Uterus (tissue), 3 donors: ENCODE measurements at regions not wholly inside any gene's neighbourhood (a gene's known extent, or its start where the extent isn't known, plus 50 kb on each side); places are given as distances from the start of the nearest gene placed in this dataset.
"Not testable (repeated sequence)": the region's sequence is repeated elsewhere in the genome, so short reads cannot be mapped to it uniquely, and the experiment has no call there.

Experiments used
- DNase-seq, 2 donors: peaks; one replicate each; pipeline ENCODE4 v3.0.0-alpha.2; 2019 to 2020
- H3K27ac ChIP-seq, 2 donors: fragments of 200-600 bp; sonication (generic); 1 replicate in 1 of 2; 2 replicates in 1 of 2; pipeline ENCODE4 v1.5.1; 2016 to 2018
- H3K27me3 ChIP-seq, 2 donors: fragments of 200-600 bp; sonication (generic); one replicate each; pipeline ENCODE4 v1.5.1; 2018 to 2019; ENCODE audit warnings: control low read depth in 1 of 2
- H3K36me3 ChIP-seq, 2 donors: fragments of 200-600 bp; sonication (generic); one replicate each; pipeline ENCODE4 v1.5.1; 2019; ENCODE audit warnings: control low read depth in 1 of 2
- H3K4me1 ChIP-seq, 2 donors: fragments of 200-600 bp; sonication (generic); one replicate each; pipeline ENCODE4 v1.5.1; 2018 to 2019; ENCODE audit warnings: control low read depth in 1 of 2
- H3K4me3 ChIP-seq, 2 donors: fragments of 200-600 bp; sonication (generic); 1 replicate in 1 of 2; 2 replicates in 1 of 2; pipeline ENCODE4 v1.5.1; 2018 to 2019; ENCODE audit warnings: mild to moderate bottlenecking in 1 of 2
- H3K9me3 ChIP-seq, 2 donors: fragments of 200-600 bp; sonication (generic); one replicate each; pipeline ENCODE4 v1.5.1; 2019; ENCODE audit warnings: control low read depth in 1 of 2
- POLR2A ChIP-seq, 2 donors: fragments of 450-650 bp; IDR thresholded peaks; one replicate each; pipeline ENCODE4 v1.6.1; 2016; ENCODE audit warnings: antibody characterized with exemption in 2 of 2, mild to moderate bottlenecking in 1 of 2, moderate library complexity in 1 of 2
- intact Hi-C: fragments of 100-400 bp; cut with DNase I; formaldehyde crosslinking; loops from one replicate; pipeline ENCODE4 v1.15.1; 2023; ENCODE audit warnings: low total_unique reads
- TF ChIP-seq, protein P1 (sequence below), 4 experiments: fragments of 200-600 bp in 2 of 4; fragments of 450-650 bp in 2 of 4; sonication (generic) in 2 of 4; IDR thresholded peaks; one replicate each; pipeline ENCODE4 v1.5.1; 2016 to 2019; ENCODE audit warnings: antibody characterized with exemption in 4 of 4, mild to moderate bottlenecking in 2 of 4, moderate library complexity in 1 of 4
- donor health status: DM: yes; HTN: yes; CAD: no.

DNA sequence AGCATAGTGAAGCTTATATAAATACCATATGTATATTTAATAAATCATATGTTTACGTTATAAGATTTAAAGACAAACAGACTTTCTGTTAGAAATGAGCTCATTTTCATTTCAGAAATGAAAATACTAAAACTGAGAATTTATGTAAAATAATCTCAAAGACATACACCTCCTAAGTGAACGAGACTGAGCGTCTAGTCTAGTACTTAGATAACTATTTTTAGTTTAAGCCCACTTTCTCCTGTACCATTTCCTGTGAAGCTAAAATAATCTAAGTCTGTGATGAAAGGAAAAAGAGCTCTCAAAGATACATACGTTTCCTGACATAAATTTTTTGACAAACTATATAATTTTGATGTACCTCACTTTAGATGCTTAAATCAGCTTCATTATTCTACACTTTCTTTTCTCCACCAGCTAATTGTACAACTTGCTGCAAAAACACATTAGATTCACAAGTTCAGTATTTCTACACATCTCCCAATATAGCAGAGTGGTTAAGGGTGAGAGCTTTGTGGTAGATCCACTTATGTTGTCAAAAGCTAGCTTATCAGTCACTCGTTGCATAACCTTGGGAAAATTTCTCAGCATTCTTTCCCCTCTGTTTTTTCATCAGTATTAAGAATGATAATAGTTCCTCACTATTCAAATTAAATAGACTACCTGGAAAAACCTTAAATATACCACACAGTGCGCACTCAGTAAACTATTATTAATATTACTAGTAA lies 703.0 kb downstream of the PLOD2 start:
- Histone ChIP-seq H3K4me1 (no peaks in the 10 kb centered on the region), H3K27ac (no peak overlapping the region), H3K4me3 (no peak overlapping the region), H3K27me3 (no peaks in the 10 kb centered on the region), H3K36me3 (no peaks in the 10 kb centered on the region), H3K9me3 (no peaks in the 10 kb centered on the region)
- TF ChIP-seq, protein P1, sequence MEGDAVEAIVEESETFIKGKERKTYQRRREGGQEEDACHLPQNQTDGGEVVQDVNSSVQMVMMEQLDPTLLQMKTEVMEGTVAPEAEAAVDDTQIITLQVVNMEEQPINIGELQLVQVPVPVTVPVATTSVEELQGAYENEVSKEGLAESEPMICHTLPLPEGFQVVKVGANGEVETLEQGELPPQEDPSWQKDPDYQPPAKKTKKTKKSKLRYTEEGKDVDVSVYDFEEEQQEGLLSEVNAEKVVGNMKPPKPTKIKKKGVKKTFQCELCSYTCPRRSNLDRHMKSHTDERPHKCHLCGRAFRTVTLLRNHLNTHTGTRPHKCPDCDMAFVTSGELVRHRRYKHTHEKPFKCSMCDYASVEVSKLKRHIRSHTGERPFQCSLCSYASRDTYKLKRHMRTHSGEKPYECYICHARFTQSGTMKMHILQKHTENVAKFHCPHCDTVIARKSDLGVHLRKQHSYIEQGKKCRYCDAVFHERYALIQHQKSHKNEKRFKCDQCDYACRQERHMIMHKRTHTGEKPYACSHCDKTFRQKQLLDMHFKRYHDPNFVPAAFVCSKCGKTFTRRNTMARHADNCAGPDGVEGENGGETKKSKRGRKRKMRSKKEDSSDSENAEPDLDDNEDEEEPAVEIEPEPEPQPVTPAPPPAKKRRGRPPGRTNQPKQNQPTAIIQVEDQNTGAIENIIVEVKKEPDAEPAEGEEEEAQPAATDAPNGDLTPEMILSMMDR (IDR thresholded peaks at IDR 0.05) = no peak
- no peak for TF ChIP-seq POLR2A (IDR thresholded peaks at IDR 0.05)
- intact Hi-C loops = no loop called here
- no peak for DNase-seq

GRCh38 chr3:145459681-145460080 lies 701.3 kb downstream of the PLOD2 start:
- H3K27me3 ChIP-seq, H3K9me3 ChIP-seq, DNase-seq, H3K4me1 ChIP-seq, H3K4me3 ChIP-seq, H3K27ac ChIP-seq, H3K36me3 ChIP-seq, intact Hi-C loops: not testable (repeated sequence)

DNA sequence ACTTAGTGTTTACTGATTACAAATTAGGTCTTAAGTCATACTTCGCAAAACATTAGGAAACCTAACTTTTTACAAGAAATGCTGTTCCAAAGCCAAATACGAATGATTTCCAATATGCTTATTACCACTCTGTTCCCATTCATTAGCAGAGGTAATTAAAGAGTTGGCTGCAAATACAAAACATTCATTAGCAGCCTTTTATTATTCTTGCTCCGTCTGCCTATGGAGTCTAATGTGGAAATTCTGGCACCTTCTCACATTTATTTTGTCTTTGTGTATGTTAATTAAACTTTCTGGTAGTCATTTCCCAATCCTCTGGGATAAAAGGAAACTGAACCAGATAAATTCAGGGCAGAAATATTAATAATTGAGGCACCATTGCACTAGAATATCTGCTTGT lies 689.0 kb downstream of the PLOD2 start:
- no peak for DNase-seq
- H3K4me3 ChIP-seq = no peak overlapping the region
- intact Hi-C loops = no loop called here
- no peak for TF ChIP-seq POLR2A (IDR thresholded peaks at IDR 0.05)
- TF ChIP-seq, protein P1 (IDR thresholded peaks at IDR 0.05) = no peak
- no peaks in the 10 kb centered on the region for H3K36me3 ChIP-seq
- no peak overlapping the region for H3K27ac ChIP-seq
- no peaks in the 10 kb centered on the region for H3K27me3 ChIP-seq
- H3K9me3 ChIP-seq = no peaks in the 10 kb centered on the region
- H3K4me1 ChIP-seq = no peaks in the 10 kb centered on the region

DNA sequence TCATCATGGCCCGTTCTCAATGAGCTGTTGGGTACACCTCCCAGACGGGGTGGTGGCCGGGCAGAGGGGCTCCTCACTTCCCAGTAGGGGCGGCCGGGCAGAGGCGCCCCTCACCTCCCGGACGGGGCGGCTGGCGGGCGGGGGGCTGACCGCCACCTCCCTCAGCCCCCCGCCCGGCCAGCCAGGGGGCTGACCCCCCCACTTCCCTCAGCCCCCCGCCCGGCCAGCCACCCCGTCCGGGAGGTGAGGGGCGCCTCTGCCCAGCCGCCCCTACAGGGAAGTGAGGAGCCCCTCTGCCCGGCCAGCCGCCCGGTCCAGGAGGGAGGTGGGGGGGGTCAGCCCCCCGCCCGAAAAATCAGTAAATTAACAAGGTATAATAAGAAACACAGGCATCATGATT lies 678.2 kb downstream of the PLOD2 start:
- DNase-seq, H3K27ac ChIP-seq, H3K9me3 ChIP-seq, intact Hi-C loops, H3K4me3 ChIP-seq, H3K36me3 ChIP-seq, H3K4me1 ChIP-seq, H3K27me3 ChIP-seq: not testable (repeated sequence)

DNA sequence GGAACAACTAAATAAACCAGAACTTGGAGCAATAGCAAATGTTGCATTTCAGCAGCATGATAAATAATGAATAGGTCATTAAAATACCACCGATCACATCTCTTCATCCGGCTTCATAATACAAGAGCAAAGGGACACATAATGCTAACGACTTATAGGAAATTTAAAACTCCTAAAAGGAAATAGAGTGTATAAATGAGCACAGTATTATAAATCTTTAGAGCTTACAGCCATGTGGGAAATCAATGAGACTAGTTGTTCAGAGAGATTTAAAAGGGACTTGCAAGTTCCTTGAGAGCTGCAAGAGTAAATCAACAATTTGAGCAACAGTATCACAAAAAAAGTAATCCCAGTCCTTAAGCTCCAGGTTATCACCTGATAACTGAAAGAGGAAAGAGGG lies 677.0 kb downstream of the PLOD2 start:
- Histone ChIP-seq H3K9me3 (no peaks in the 10 kb centered on the region), H3K4me3 (no peak overlapping the region), H3K27me3 (no peaks in the 10 kb centered on the region), H3K36me3 (no peaks in the 10 kb centered on the region), H3K27ac (no peak overlapping the region), H3K4me1 (no peaks in the 10 kb centered on the region)
- intact Hi-C loops = no loop called here
- DNase-seq = no peak
- TF ChIP-seq POLR2A (IDR thresholded peaks at IDR 0.05) = no peak
- TF ChIP-seq, protein P1 (IDR thresholded peaks at IDR 0.05) = no peak

- Histone ChIP-seq H3K9me3 (no peaks in the 10 kb centered on the region), H3K36me3 (no peaks in the 10 kb centered on the region), H3K4me3 (no peak overlapping the region), H3K4me1 (no peaks in the 10 kb centered on the region), H3K27ac (no peak overlapping the region), H3K27me3 (no peaks in the 10 kb centered on the region)
- TF ChIP-seq POLR2A (IDR thresholded peaks at IDR 0.05) = no peak
- TF ChIP-seq, protein P1 (IDR thresholded peaks at IDR 0.05) = no peak
- intact Hi-C loops = no loop called here
- no peak for DNase-seq
Observed at GRCh38 chr3:145489011-145489410, 672.0 kb downstream of the PLOD2 start.
